HG03354 (cell line): ENCODE measurements at regions not wholly inside any gene's neighbourhood (a gene's known extent, or its start where the extent isn't known, plus 50 kb on each side); places are given as distances from the start of the nearest gene placed in this dataset.
"Not testable (repeated sequence)": the region's sequence is repeated elsewhere in the genome, so short reads cannot be mapped to it uniquely, and the experiment has no call there.

Experiments used
- ATAC-seq: cut with Tn5 transposase; IDR thresholded peaks from one replicate; pipeline ENCODE4 v1.9.1; 2021; ENCODE audit warnings: mild to moderate bottlenecking; ENCODE audit not compliant: unreplicated experiment, poor library complexity, severe bottlenecking

GRCh38 chr6:27144740-27145079 is 102.8 kb upstream of the PRSS16 start:
- no peak for ATAC-seq

DNA sequence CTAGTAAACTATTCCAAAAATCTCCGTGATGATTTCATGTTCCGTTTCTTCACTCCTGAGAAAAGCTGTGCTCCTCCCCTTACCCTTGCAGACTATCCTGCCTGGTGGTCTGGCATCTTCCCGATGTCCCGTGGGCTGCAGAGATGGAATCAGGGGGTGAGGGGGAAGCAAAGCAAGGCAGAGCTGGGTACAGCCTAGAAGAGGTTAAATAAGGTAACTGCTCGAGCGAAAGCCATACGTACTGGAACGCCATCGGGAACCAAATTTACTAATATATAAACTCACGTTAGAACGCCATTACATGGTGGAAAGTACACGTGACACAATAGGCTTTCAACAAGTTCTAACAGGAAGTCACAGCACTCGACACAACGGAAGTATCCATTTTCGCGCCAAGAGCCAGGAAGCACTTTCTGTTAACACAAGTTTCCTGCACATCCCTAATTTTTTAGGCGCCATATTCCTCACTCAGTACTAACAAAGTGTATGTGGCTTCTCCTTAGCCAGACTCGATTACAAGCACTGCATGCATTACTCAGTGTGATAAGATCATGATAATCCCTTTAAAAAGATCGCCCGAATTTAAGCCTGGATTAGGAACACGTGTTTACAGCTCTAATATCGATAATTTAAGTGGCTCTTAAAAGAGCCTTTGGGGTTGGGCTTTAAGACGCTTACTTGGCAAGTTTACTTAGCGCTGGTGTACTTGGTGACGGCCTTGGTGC is 101.6 kb upstream of the PRSS16 start:
- peak; percentile 39 for ATAC-seq

DNA sequence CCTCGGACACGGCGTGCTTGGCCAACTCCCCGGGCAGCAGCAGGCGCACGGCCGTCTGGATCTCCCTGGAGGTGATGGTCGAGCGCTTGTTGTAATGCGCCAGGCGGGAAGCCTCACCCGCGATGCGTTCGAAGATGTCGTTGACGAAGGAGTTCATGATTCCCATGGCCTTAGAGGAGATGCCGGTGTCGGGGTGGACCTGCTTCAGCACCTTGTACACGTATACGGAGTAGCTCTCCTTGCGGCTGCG is 101.1 kb upstream of the PRSS16 start:
- ATAC-seq = not testable (repeated sequence)

GRCh38 chr6:27146706-27147505 is 100.6 kb upstream of the PRSS16 start:
- ATAC-seq = peak; percentile 79

DNA sequence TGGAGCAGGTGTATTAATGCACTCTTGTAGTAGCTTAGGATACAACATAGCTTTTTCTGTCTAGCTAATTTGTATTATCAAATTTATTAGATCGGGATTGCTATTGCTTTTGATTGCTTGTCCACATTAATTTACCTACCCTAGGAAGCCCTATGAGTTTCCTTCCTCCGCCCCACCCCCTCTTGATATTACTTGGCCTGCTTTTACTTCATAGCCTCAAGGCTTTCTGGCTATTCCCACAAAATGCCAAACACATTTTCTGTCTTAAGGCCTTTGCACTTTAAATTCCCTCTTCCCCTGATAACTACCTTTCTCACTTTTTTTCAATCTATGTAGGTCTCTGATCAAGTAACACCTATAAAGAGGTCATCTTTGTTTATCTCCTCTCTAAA is 99.1 kb upstream of the PRSS16 start:
- ATAC-seq = no peak

DNA sequence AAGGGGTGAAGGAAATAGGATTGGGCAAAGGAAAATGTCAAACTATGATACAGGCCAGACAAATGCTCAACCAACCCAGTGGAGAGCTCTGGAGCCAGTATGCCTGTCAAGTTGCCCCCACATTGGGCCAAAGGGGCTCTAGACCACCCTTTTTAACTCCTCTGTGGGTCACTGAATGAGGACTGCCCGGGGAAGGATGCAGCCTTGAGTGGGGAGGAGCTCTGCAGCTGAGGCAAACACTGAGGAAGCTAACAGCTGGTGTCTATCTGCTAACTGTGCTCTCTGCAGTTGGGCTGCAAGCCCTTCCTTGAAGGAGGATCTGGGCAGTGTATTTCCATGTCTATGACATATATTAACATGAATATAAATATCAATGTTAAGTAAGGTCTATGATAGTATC is 98.4 kb upstream of the PRSS16 start:
- no peak for ATAC-seq

GRCh38 chr6:27154696-27155095 is 92.8 kb upstream of the PRSS16 start:
- ATAC-seq = no peak

- no peak for ATAC-seq
These were observed 90.5 kb upstream of the PRSS16 start for GRCh38 chr6:27156874-27157458.

DNA sequence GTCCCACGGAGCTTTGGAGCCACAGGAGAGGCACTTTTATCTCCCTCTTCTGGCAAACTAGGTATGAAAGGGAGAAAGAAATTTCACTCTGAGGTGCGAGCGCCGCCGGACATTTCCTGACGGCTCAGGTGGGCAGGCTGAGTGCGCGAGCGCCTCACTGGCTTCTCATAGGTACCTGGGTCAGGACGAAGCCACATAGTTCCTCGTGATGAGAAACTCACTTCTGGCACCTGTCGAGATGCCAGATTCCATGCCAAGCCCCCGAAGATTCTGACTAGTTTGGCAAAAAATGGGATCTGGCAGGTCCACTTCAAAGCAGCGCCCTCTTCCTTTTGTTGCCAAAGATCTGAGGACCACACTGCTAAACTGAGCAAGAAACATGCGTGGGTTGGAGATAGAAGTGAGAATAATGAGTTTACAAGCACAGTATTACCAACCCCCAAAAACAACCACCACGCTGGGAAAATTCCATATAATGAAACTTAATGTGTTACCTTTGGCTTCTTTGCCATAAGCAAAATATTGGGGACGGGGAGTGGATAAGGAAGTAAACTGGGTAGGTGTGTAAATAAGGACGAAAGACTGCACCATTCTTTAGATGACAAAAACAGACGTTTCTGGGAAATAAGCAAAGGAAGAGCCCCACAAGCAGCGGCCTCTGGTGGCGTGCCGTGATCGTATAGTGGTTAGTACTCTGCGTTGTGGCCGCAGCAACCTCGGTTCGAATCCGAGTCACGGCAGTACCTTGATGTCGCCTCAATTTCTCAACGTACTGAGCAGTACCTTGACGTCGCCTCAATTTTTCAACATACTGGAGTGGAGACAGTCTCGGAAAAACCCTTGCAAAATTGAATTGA is 89.8 kb upstream of the PRSS16 start:
- ATAC-seq = peak; percentile 59

- no peak for ATAC-seq
These were observed 89.2 kb upstream of the PRSS16 start for GRCh38 chr6:27158316-27158643.

DNA sequence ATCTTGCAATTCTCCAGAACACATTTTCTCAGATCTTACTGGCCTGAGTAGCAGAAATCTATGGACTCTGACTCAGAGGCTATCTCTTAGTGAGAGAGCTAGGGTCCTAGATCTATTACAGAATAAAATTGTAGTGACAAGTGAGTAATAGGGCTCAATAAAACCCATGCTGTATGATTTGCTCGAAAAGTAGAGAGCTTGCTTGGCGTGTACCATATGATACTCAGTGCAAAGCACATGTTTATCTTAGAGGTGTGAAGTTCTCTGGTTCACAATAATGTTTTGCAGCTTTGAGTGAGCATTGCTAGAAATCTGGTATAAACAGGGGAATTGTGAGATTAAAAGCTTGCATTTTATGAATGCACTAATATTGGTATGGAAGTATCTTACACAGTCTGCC is 87.8 kb upstream of the PRSS16 start:
- no peak for ATAC-seq

GRCh38 chr6:27161115-27161514 is 86.4 kb upstream of the PRSS16 start:
- no peak for ATAC-seq

DNA sequence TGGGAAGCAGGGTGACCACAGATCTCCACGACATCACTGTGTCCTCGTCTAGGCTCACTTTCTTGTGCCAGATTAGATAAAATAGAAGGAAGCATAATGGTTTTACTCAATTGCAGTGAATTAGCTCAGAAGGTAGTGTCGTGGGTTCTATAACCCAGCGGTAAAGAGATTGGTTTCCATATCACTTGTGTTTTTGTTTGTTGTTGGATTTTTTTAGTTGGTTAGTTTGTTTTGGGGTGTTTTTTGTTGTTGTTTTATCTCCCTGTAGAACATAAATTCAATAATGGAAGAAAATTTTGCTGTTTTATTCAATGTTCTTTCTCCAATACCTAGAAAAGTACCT is 85.9 kb upstream of the PRSS16 start:
- ATAC-seq = no peak

DNA sequence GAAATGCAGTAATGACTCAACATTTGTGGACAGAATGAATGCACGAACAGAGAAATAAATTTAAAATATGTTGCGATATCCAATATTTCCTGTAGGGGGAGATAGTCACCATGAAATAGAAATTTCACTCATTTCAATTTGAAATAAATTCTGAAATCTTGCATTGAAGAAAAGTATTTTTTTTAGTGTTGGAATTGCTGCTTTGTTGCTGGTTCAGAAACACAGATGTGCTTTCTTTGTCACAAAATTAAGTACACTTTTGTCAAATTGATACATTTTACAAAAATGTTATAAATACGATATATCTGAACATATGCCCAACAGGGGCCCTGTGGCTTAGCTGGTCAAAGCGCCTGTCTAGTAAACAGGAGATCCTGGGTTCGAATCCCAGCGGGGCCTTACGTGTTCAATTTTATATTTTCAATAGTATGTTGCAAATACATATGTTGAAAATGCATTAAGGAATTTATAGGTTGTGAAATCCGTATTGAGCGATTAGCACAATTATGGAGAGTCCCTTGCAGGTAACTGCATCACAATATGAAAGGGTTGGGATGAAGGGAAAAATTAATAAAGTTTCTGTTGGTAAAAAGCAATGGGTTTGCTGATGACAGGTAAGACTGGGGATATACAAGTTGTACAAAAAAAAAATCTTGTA is 85.4 kb upstream of the PRSS16 start:
- ATAC-seq = no peak

GRCh38 chr6:27163834-27164233 is 83.7 kb upstream of the PRSS16 start:
- ATAC-seq = no peak

DNA sequence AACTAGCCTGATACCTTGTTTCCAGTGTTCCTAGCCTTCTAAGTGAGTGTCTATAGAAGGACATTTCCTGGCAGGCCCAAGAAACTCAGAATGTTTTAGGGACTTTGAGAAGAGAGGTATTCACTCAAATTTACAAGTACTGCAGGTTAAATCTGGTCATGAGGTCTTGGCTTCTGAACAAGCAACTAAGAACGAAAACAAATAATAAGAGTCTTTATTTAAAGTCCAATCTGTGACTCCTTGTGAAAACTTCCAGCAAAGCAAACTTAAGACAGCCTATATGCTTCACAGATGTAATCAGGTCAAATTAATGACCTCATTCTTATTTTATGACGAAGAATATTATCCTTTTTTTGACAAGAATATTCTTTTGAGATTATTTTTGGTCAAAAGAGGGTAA is 79.4 kb upstream of the PRSS16 start:
- ATAC-seq = no peak

GRCh38 chr6:27168586-27169443 is 78.7 kb upstream of the PRSS16 start:
- ATAC-seq = no peak

DNA sequence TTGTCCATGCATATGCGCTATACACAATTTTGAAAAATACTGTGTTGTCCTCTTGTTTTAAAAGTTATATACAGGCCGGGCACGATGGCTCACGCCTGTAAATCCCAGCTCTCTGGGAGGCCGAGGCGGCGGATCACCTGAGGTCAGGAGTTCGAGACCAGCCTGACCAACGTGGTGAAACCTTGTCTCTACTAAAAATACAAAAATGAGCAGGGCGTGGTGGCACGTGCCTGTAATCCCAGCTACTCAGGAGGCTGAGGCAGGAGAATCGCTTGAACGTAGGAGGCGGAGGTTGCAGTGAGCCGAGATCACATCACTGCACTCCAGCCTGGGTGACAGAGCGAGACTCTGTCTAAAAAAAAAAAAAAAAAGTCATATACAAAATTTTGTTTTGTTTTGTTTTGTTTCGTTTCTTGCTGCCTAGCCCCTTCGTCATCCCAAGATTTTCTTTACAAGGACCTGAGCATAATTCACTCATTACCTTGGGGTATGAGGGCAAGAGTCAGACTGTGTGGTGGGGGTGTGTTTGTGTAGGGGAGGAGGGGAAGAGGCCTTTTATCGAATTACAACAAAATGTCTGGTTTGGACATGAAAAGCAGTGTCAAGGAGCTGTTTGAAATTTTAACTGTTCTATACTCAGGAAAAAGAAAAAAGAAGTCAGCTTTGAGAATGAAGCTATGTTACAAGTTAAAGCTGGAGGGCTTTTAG is 74.8 kb upstream of the PRSS16 start:
- ATAC-seq = not testable (repeated sequence)

GRCh38 chr6:27173232-27173601 is 74.3 kb upstream of the PRSS16 start:
- ATAC-seq = not testable (repeated sequence)
